GM12892 (cell line): ENCODE measurements at regions not wholly inside any gene's neighbourhood (a gene's known extent, or its start where the extent isn't known, plus 50 kb on each side); places are given as distances from the start of the nearest gene placed in this dataset.

Source experiments
- POLR2A ChIP-seq: IDR thresholded peaks from 2 replicates; pipeline ENCODE4 v1.6.1; 2011; ENCODE audit warnings: low read depth, low read length, control low read depth
- POLR2AphosphoS5 ChIP-seq: IDR thresholded peaks from 2 replicates; pipeline ENCODE4 v1.6.1; 2011; ENCODE audit warnings: low read depth, low read length, control low read depth
- TAF1 ChIP-seq: IDR thresholded peaks from 2 replicates; pipeline ENCODE4 v1.6.1; 2011; ENCODE audit warnings: low read depth, mild to moderate bottlenecking, control low read depth, low read length, borderline replicate concordance

DNA sequence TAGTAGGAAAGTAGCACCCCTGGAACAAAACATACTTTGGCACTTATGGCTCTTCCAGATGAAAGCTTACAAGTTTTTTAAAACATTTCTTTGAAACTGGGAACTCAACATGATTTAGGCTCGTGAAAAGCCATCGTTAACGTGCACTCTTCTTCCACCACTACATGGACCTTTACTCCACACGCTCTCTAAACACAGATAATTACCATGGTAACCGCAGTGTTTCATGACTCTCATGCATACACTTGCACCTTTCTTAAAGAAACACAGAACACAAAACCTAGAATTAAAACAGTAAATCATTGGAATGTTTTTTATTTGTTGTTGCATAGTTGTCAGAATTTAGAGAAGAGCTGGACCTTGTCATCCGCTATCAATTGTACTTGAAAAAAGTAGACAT is 154.3 kb downstream of the FGF9 start:
- TF ChIP-seq POLR2A, result no peak
- TF ChIP-seq POLR2AphosphoS5, result no peak
- no peak for TF ChIP-seq TAF1
